ENCODE measurements at regions not wholly inside any gene's neighbourhood (a gene's known extent, or its start where the extent isn't known, plus 50 kb on each side); places are given as distances from the start of the nearest gene placed in this dataset.

- 12% methylated on average over 4 of the region's 4 CpGs for WGBS (ENCODE audit: insufficient coverage, insufficient replicate concordance, low lambda C conversion rate, missing lambda C conversion rate)
- Histone ChIP-seq H3K4me2 (ENCODE audit: control insufficient read depth, insufficient read depth) (no peak overlapping the region), H3K79me2 (ENCODE audit: control insufficient read depth, insufficient read depth, low read length) (no peaks in the 10 kb centered on the region), H3K4me3 (no peak overlapping the region), H2AFZ (ENCODE audit: control insufficient read depth, low read depth, low read length) (no peak overlapping the region), H3K36me3 (ENCODE audit: control insufficient read depth in 2 of 2, insufficient read depth in 2 of 2, low read length in 1 of 2) (no peaks in the 10 kb centered on the region), H4K20me1 (ENCODE audit: control insufficient read depth, insufficient read depth) (no peaks in the 10 kb centered on the region), H3K9ac (ENCODE audit: control insufficient read depth, insufficient read depth, low read length) (no peak overlapping the region), H3K9me3 (replicated peaks; ENCODE audit: control insufficient read depth, insufficient read depth, low read length) (no peaks in the 10 kb centered on the region), H3K27me3 (replicated peaks in 1 of 2; ENCODE audit: control insufficient read depth in 2 of 2, insufficient read depth in 2 of 2, low read length in 1 of 2) (no peaks in the 10 kb centered on the region), H3K4me1 (ENCODE audit: control insufficient read depth, insufficient read depth, low read length) (no peaks in the 10 kb centered on the region), H3K27ac (ENCODE audit: control insufficient read depth, insufficient read depth) (no peak overlapping the region)
- BruUV-seq (replicated peaks), result no TSS peak
- TF ChIP-seq STAT3 (IDR thresholded peaks at IDR 0.05; ENCODE audit: low read depth, low read length) (no peak), GATAD2B (conservative IDR thresholded peaks at IDR 0.05; ENCODE audit: low read depth) (no peak), ZSCAN29 (IDR thresholded peaks at IDR 0.05) (no peak), RELB (IDR thresholded peaks at IDR 0.05; ENCODE audit: low read depth) (no peak), BHLHE40 (IDR thresholded peaks at IDR 0.05; ENCODE audit: borderline replicate concordance in 1 of 2, low read depth in 2 of 2, low read length in 1 of 2) (no peak), RBBP5 (conservative IDR thresholded peaks at IDR 0.05) (no peak), HCFC1 (IDR thresholded peaks at IDR 0.05; ENCODE audit: low read length) (no peak), WRNIP1 (IDR thresholded peaks at IDR 0.05; ENCODE audit: borderline replicate concordance, low read depth, low read length) (no peak)
- POLR2A ChIA-PET, result no interaction called here
- DNase-seq (ENCODE audit: low read depth, low spot score) (no peak), ATAC-seq (no peak), FAIRE-seq (no peak)
- CTCF ChIA-PET, result no interaction called here
- RAD21 ChIA-PET (ENCODE audit: unreplicated experiment), result no interaction called here
- SMC1A ChIA-PET (ENCODE audit: uncharacterized antibody, unreplicated experiment), result no interaction called here
- in situ Hi-C loops (cut with MboI), result no loop called here
- intact Hi-C loops (cut with micrococcal nuclease; ENCODE audit: unreplicated experiment), result no loop called here
Observed at GRCh38 chr2:66695226-66695735, 260.4 kb downstream of the MEIS1 start.

Measured in GM12878 (cell line).